IMR-90 (cell line): ENCODE measurements at regions not wholly inside any gene's neighbourhood (a gene's known extent, or its start where the extent isn't known, plus 50 kb on each side); places are given as distances from the start of the nearest gene placed in this dataset.

Source experiments
- ATAC-seq: fragments of 200-7000 bp; cut with Tn5 transposase; 2 replicates; pipeline ENCODE4 v1.9.1; 2020; ENCODE audit warnings: low read depth, mild to moderate bottlenecking, moderate library complexity
- BruUV-seq: library from RNA; stranded (reverse); fragments of 400-500 nt; replicated peaks from 2 replicates; lab custom pipeline; 2021; lab: Mats Ljungman, UMichigan
- CTCF ChIA-PET: fragments of 300-600 bp; formaldehyde crosslinking; extraction: SDS; loops from one replicate; lab custom pipeline; 2021; ENCODE audit warnings: antibody characterized with exemption; lab: Yijun Ruan, JAX
- POLR2A ChIA-PET: fragments of 300-600 bp; sonication (Branson Sonifier 250); formaldehyde crosslinking; loops from one replicate; lab custom pipeline; 2022; ENCODE audit warnings: antibody characterized with exemption; ENCODE audit not compliant: unreplicated experiment; lab: Charles Lee
- DNase-seq: peaks from one replicate; pipeline ENCODE4 v3.0.0; 2013
- H2AFZ ChIP-seq: replicated peaks from 2 replicates; pipeline ENCODE3; 2013; ENCODE audit warnings: low read length, mild to moderate bottlenecking; ENCODE audit not compliant: poor library complexity
- H2AK5ac ChIP-seq: 2 replicates; pipeline ENCODE4 v1.6.1; 2013; ENCODE audit warnings: low read depth, low read length, inconsistent platforms
- H2AK9ac ChIP-seq: replicated peaks from 2 replicates; pipeline ENCODE3; 2013; ENCODE audit warnings: mild to moderate bottlenecking, low read depth, low read length, moderate library complexity; ENCODE audit not compliant: poor library complexity
- H2BK120ac ChIP-seq: 2 replicates; pipeline ENCODE4 v1.6.1; 2013; ENCODE audit warnings: low read depth, low read length, inconsistent platforms
- H2BK15ac ChIP-seq: 3 replicates; pipeline ENCODE4 v1.6.1; 2013; ENCODE audit warnings: low read depth, low read length, inconsistent platforms
- H2BK20ac ChIP-seq: 2 replicates; pipeline ENCODE4 v1.6.1; 2013; ENCODE audit warnings: low read depth, mild to moderate bottlenecking, inconsistent platforms, low read length, moderate library complexity
- H2BK5ac ChIP-seq: 2 replicates; pipeline ENCODE4 v1.6.1; 2013; ENCODE audit warnings: mild to moderate bottlenecking, low read depth, low read length, inconsistent platforms; ENCODE audit not compliant: poor library complexity, severe bottlenecking
- H3K14ac ChIP-seq: replicated peaks from 2 replicates; pipeline ENCODE4 v1.6.1; 2013; ENCODE audit warnings: low read depth, low read length, inconsistent platforms
- H3K18ac ChIP-seq: 2 replicates; pipeline ENCODE4 v1.6.1; 2013; ENCODE audit warnings: low read depth, low read length, control low read depth
- H3K23ac ChIP-seq: 2 replicates; pipeline ENCODE4 v1.6.1; 2013; ENCODE audit warnings: low read depth, low read length, inconsistent platforms
- H3K27ac ChIP-seq: 2 replicates; pipeline ENCODE4 v1.5.1; 2013; ENCODE audit warnings: mild to moderate bottlenecking, control low read depth, low read length; ENCODE audit not compliant: insufficient read depth
- H3K27me3 ChIP-seq: 2 replicates; pipeline ENCODE4 v1.6.1; 2013; ENCODE audit warnings: low read length; ENCODE audit not compliant: control insufficient read depth, insufficient read depth
- H3K36me3 ChIP-seq: 2 replicates; pipeline ENCODE4 v1.6.1; 2013; ENCODE audit warnings: low read length, mixed read lengths; ENCODE audit not compliant: control insufficient read depth, insufficient read depth
- H3K4ac ChIP-seq: 2 replicates; pipeline ENCODE4 v1.6.1; 2013; ENCODE audit warnings: low read depth, low read length, inconsistent platforms
- H3K4me1 ChIP-seq: 2 replicates; pipeline ENCODE4 v1.6.1; 2013; ENCODE audit warnings: low read length, mixed read lengths; ENCODE audit not compliant: control insufficient read depth, insufficient read depth
- H3K4me2 ChIP-seq: 2 replicates; pipeline ENCODE4 v1.6.1; 2013; ENCODE audit warnings: low read depth, mild to moderate bottlenecking, control low read depth, low read length, moderate library complexity
- H3K4me3 ChIP-seq: 2 replicates; pipeline ENCODE4 v1.5.1; 2013; ENCODE audit warnings: low read depth, mild to moderate bottlenecking, control low read depth, low read length, moderate library complexity; ENCODE audit not compliant: insufficient read depth
- H3K56ac ChIP-seq: 2 replicates; pipeline ENCODE4 v1.6.1; 2013; ENCODE audit warnings: low read length, inconsistent platforms; ENCODE audit not compliant: insufficient read depth; ENCODE audit errors: extremely low read depth
- H3K79me1 ChIP-seq, 2 experiments: 2 replicates each; pipeline ENCODE4 v1.6.1; 2013; ENCODE audit warnings: low read length in 2 of 2, inconsistent platforms in 1 of 2, low read depth in 1 of 2
- H3K9ac ChIP-seq: 2 replicates; pipeline ENCODE4 v1.6.1; 2013; ENCODE audit warnings: low read depth, low read length, control low read depth
- H3K9me1 ChIP-seq: 2 replicates; pipeline ENCODE4 v1.6.1; 2013; ENCODE audit warnings: low read length, inconsistent platforms; ENCODE audit not compliant: insufficient read depth
- H3K9me3 ChIP-seq: 2 replicates; pipeline ENCODE4 v1.6.1; 2013; ENCODE audit warnings: low read length; ENCODE audit not compliant: control insufficient read depth, insufficient read depth
- H4K20me1 ChIP-seq: 2 replicates; pipeline ENCODE4 v1.6.1; 2013; ENCODE audit warnings: low read length, inconsistent platforms; ENCODE audit not compliant: insufficient read depth
- H4K5ac ChIP-seq: 2 replicates; pipeline ENCODE4 v1.6.1; 2013; ENCODE audit warnings: mild to moderate bottlenecking, low read depth, low read length, control low read depth
- H4K8ac ChIP-seq, 2 experiments: 2 replicates each; pipeline ENCODE4 v1.6.1; 2013; ENCODE audit warnings: low read depth in 2 of 2, low read length in 2 of 2, control low read depth in 1 of 2, inconsistent platforms in 1 of 2
- H4K91ac ChIP-seq: 2 replicates; pipeline ENCODE4 v1.6.1; 2013; ENCODE audit warnings: low read depth, low read length, inconsistent platforms; ENCODE audit not compliant: insufficient read depth
- BHLHE40 ChIP-seq: fragments of 150-350 bp; IDR thresholded peaks from 2 replicates; pipeline ENCODE4 v1.6.1; 2016; ENCODE audit warnings: mild to moderate bottlenecking, low read depth, low read length
- CHD1 ChIP-seq: IDR thresholded peaks from 2 replicates; pipeline ENCODE4 v1.6.1; 2012; ENCODE audit warnings: low read depth, low read length, improper control_type of control experiment
- FOS ChIP-seq: fragments of 150-350 bp; IDR thresholded peaks from 2 replicates; pipeline ENCODE4 v1.6.1; 2016; ENCODE audit warnings: low read depth, low read length
- MAFK ChIP-seq: IDR thresholded peaks from 2 replicates; pipeline ENCODE4 v1.6.1; 2012; ENCODE audit warnings: low read depth, low read length, improper control_type of control experiment
- MAZ ChIP-seq: IDR thresholded peaks from 2 replicates; pipeline ENCODE4 v1.6.1; 2012; ENCODE audit warnings: low read depth, mild to moderate bottlenecking, low read length, improper control_type of control experiment, moderate library complexity, borderline replicate concordance
- NFE2L2 ChIP-seq: fragments of 150-350 bp; IDR thresholded peaks from 2 replicates; pipeline ENCODE4 v1.6.1; 2016; ENCODE audit warnings: low read depth, mild to moderate bottlenecking, low read length
- WGBS, 2 experiments: methylation state at CpG; one replicate each; pipeline versions ENCODE4 v1.1.5 to v1.1.7; 2013; ENCODE audit warnings: missing lambda C conversion rate in 2 of 2; ENCODE audit not compliant: insufficient read length in 1 of 2; ENCODE audit errors: extremely low coverage in 2 of 2; 5-methylcytosine and 5-hydroxymethylcytosine counted together
- dilution Hi-C: fragments of 300-500 bp; cut with HindIII; formaldehyde crosslinking; loops from one replicate; pipeline ENCODE4 v1.14.3; 2018; ENCODE audit warnings: low sequenced_read_pairs; ENCODE audit not compliant: unreplicated experiment
- in situ Hi-C: fragments of 300-500 bp; cut with MboI; formaldehyde crosslinking; loops from 3 replicates; pipeline ENCODE4 v1.14.3; 2019; ENCODE audit warnings: low sequenced_read_pairs, inconsistent platforms, mixed read lengths
- intact Hi-C: fragments of 100-400 bp; cut with micrococcal nuclease; formaldehyde crosslinking; loops from 2 replicates; pipeline ENCODE4 v1.10.0; 2022
- TF ChIP-seq, protein P1 (sequence below): fragments of 150-350 bp; IDR thresholded peaks from 2 replicates; pipeline ENCODE4 v1.6.1; 2017; ENCODE audit warnings: mild to moderate bottlenecking, antibody characterized with exemption, low read length, low read depth
- TF ChIP-seq, protein P2 (sequence below): conservative IDR thresholded peaks from 2 replicates; pipeline ENCODE4 v1.5.1; 2012; ENCODE audit warnings: mild to moderate bottlenecking, low read depth, low read length, improper control_type of control experiment

DNA sequence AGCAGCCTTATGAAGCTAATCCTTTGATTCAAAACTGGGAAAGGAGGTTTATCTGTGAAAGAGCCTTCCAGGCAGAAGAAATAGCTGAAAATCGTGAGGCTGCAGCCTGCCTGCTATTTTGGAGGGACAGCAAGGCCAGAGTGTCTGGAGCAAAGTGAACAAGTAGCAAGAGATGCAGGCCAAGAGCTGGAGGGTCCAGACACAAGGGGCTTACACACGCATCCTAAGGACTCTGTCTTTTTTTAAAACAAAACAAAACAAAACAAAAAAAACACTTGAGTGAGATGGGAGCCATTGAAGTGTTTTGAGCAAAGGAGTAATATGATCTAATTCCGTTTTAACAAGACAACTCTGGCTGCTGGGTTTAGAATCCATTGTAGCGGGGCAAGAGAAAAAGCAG, 76.4 kb upstream of the BCAT1 start:
- Histone ChIP-seq H3K56ac (no peak overlapping the region), H4K8ac (no peak overlapping the region), H2AFZ (peak overlapping the region; percentile 55), H2BK5ac (no peak overlapping the region), H3K4ac (no peak overlapping the region), H3K4me2 (no peak overlapping the region), H3K9me3 (no peaks in the 10 kb centered on the region), H3K4me3 (no peak overlapping the region), H3K27ac (no peak overlapping the region), H3K23ac (no peak overlapping the region), H4K91ac (no peak overlapping the region), H3K14ac (no peak overlapping the region), H3K18ac (no peak overlapping the region), H2BK20ac (no peak overlapping the region), H3K79me1 (no peaks in the 10 kb centered on the region), H3K27me3 (no peaks in the 10 kb centered on the region), H3K9me1 (no peaks in the 10 kb centered on the region), H4K5ac (no peak overlapping the region), H3K36me3 (no peaks in the 10 kb centered on the region), H2BK15ac (no peak overlapping the region), H4K20me1 (no peaks in the 10 kb centered on the region), H2AK9ac (no peak overlapping the region), H2BK120ac (no peak overlapping the region), H3K9ac (no peak overlapping the region), H2AK5ac (no peak overlapping the region), H3K4me1 (no peaks in the 10 kb centered on the region)
- in situ Hi-C loops, result no loop called here
- dilution Hi-C loops, result no loop called here
- ChIA-PET POLR2A (no interaction called here), CTCF (no interaction called here)
- ATAC-seq (no peak), DNase-seq (no peak)
- TF ChIP-seq FOS (no peak), MAZ (no peak), BHLHE40 (no peak), NFE2L2 (no peak), MAFK (no peak), CHD1 (no peak)
- TF ChIP-seq, protein P1, sequence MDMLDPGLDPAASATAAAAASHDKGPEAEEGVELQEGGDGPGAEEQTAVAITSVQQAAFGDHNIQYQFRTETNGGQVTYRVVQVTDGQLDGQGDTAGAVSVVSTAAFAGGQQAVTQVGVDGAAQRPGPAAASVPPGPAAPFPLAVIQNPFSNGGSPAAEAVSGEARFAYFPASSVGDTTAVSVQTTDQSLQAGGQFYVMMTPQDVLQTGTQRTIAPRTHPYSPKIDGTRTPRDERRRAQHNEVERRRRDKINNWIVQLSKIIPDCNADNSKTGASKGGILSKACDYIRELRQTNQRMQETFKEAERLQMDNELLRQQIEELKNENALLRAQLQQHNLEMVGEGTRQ, result no peak
- TF ChIP-seq, protein P2, sequence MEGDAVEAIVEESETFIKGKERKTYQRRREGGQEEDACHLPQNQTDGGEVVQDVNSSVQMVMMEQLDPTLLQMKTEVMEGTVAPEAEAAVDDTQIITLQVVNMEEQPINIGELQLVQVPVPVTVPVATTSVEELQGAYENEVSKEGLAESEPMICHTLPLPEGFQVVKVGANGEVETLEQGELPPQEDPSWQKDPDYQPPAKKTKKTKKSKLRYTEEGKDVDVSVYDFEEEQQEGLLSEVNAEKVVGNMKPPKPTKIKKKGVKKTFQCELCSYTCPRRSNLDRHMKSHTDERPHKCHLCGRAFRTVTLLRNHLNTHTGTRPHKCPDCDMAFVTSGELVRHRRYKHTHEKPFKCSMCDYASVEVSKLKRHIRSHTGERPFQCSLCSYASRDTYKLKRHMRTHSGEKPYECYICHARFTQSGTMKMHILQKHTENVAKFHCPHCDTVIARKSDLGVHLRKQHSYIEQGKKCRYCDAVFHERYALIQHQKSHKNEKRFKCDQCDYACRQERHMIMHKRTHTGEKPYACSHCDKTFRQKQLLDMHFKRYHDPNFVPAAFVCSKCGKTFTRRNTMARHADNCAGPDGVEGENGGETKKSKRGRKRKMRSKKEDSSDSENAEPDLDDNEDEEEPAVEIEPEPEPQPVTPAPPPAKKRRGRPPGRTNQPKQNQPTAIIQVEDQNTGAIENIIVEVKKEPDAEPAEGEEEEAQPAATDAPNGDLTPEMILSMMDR, result no peak
- intact Hi-C loops, result no loop called here
- BruUV-seq, result no TSS peak
- WGBS, 2 experiments, result 100% methylated on average over 1 of the region's 4 CpGs; no CpG with 5 or more reads in 1 of the 2 experiments
